H9 (cell line): ENCODE measurements at regions not wholly inside any gene's neighbourhood (a gene's known extent, or its start where the extent isn't known, plus 50 kb on each side); places are given as distances from the start of the nearest gene placed in this dataset.

Experiments
- DNase-seq: peaks from one replicate; pipeline ENCODE4 v3.0.0-alpha.2; 2017
- H2AFZ ChIP-seq: one replicate; pipeline ENCODE4 v1.6.1; 2013; ENCODE audit warnings: mild to moderate bottlenecking, low read length, control low read depth, moderate library complexity
- H2AK5ac ChIP-seq: 2 replicates; pipeline ENCODE4 v1.6.1; 2013; ENCODE audit warnings: low read length, control low read depth, mixed read lengths; ENCODE audit not compliant: insufficient read length
- H2BK120ac ChIP-seq: one replicate; pipeline ENCODE4 v1.6.1; 2013; ENCODE audit warnings: low read depth, mild to moderate bottlenecking, low read length, control low read depth, inconsistent platforms; ENCODE audit not compliant: poor library complexity, severe bottlenecking
- H2BK12ac ChIP-seq: 2 replicates; pipeline ENCODE4 v1.6.1; 2013; ENCODE audit warnings: low read length, control low read depth, mixed read lengths, low read depth; ENCODE audit not compliant: insufficient read length
- H2BK15ac ChIP-seq: 2 replicates; pipeline ENCODE4 v1.6.1; 2013; ENCODE audit warnings: low read depth, low read length, control low read depth
- H2BK20ac ChIP-seq: one replicate; pipeline ENCODE4 v1.6.1; 2013; ENCODE audit warnings: low read depth, mild to moderate bottlenecking, low read length, control low read depth, inconsistent platforms; ENCODE audit not compliant: poor library complexity, severe bottlenecking
- H2BK5ac ChIP-seq: 2 replicates; pipeline ENCODE4 v1.6.1; 2013; ENCODE audit warnings: low read length, control low read depth, mixed read lengths; ENCODE audit not compliant: insufficient read length
- H3K14ac ChIP-seq: 2 replicates; pipeline ENCODE4 v1.6.1; 2013; ENCODE audit warnings: low read length, control low read depth; ENCODE audit not compliant: insufficient read depth
- H3K18ac ChIP-seq: 2 replicates; pipeline ENCODE4 v1.6.1; 2013; ENCODE audit warnings: low read depth, mild to moderate bottlenecking, mixed read lengths, low read length, control low read depth; ENCODE audit not compliant: insufficient read length
- H3K23ac ChIP-seq: 2 replicates; pipeline ENCODE4 v1.6.1; 2013; ENCODE audit warnings: low read length, control low read depth, mixed read lengths, low read depth; ENCODE audit not compliant: insufficient read length
- H3K23me2 ChIP-seq: 2 replicates; pipeline ENCODE4 v1.6.1; 2013; ENCODE audit warnings: low read depth, mild to moderate bottlenecking, mixed read lengths, low read length, control low read depth; ENCODE audit not compliant: insufficient read length, poor library complexity, severe bottlenecking
- H3K27ac ChIP-seq: 2 replicates; pipeline ENCODE4 v1.5.1; 2013; ENCODE audit warnings: low read length, control low read depth, mixed read lengths, low read depth; ENCODE audit not compliant: insufficient read length
- H3K27me3 ChIP-seq: 2 replicates; pipeline ENCODE4 v1.6.1; 2013; ENCODE audit warnings: low read length, control low read depth, inconsistent platforms; ENCODE audit not compliant: insufficient read depth
- H3K4ac ChIP-seq: 2 replicates; pipeline ENCODE4 v1.6.1; 2013; ENCODE audit warnings: low read depth, mild to moderate bottlenecking, control low read depth, inconsistent platforms, low read length, moderate library complexity
- H3K4me1 ChIP-seq: 2 replicates; pipeline ENCODE4 v1.6.1; 2013; ENCODE audit warnings: low read length, control low read depth, inconsistent platforms; ENCODE audit not compliant: insufficient read depth
- H3K4me2 ChIP-seq: 2 replicates; pipeline ENCODE4 v1.6.1; 2013; ENCODE audit warnings: low read length, control low read depth, mixed read lengths; ENCODE audit not compliant: insufficient read length, insufficient read depth
- H3K56ac ChIP-seq: 2 replicates; pipeline ENCODE4 v1.6.1; 2013; ENCODE audit warnings: low read depth, mild to moderate bottlenecking, mixed read lengths, low read length, control low read depth; ENCODE audit not compliant: insufficient read length
- H3K79me1 ChIP-seq: 2 replicates; pipeline ENCODE4 v1.6.1; 2013; ENCODE audit warnings: low read depth, mild to moderate bottlenecking, moderate library complexity, low read length, control low read depth, inconsistent platforms; ENCODE audit not compliant: insufficient read depth, poor library complexity, severe bottlenecking
- H3K79me2 ChIP-seq: 2 replicates; pipeline ENCODE4 v1.6.1; 2013; ENCODE audit warnings: low read length, control low read depth, inconsistent platforms; ENCODE audit not compliant: insufficient read depth
- H3K9ac ChIP-seq: 2 replicates; pipeline ENCODE4 v1.6.1; 2013; ENCODE audit warnings: low read length, control low read depth, mixed read lengths; ENCODE audit not compliant: insufficient read length; ENCODE audit errors: extremely low read depth
- H3K9me3 ChIP-seq: one replicate; pipeline ENCODE4 v1.6.1; 2013; ENCODE audit warnings: low read depth, low read length, inconsistent platforms; ENCODE audit not compliant: control insufficient read depth
- H3T11ph ChIP-seq: one replicate; pipeline ENCODE4 v1.6.1; 2013; ENCODE audit warnings: mild to moderate bottlenecking, low read length, control low read depth, inconsistent platforms
- H4K20me1 ChIP-seq: one replicate; pipeline ENCODE4 v1.6.1; 2013; ENCODE audit not compliant: control insufficient read depth, insufficient read length, insufficient read depth
- H4K5ac ChIP-seq: 2 replicates; pipeline ENCODE4 v1.6.1; 2013; ENCODE audit warnings: low read depth, mild to moderate bottlenecking, mixed read lengths, low read length, control low read depth; ENCODE audit not compliant: insufficient read length
- H4K8ac ChIP-seq: replicated peaks from 2 replicates; pipeline ENCODE4 v1.6.1; 2013; ENCODE audit warnings: low read length, control low read depth, mixed read lengths, low read depth; ENCODE audit not compliant: insufficient read length
- H4K91ac ChIP-seq: 2 replicates; pipeline ENCODE4 v1.6.1; 2013; ENCODE audit warnings: low read depth, mild to moderate bottlenecking, moderate library complexity, mixed read lengths, low read length, control low read depth; ENCODE audit not compliant: insufficient read length
- H3K27ac Mint-ChIP-seq, 3 experiments: 2 replicates in 2 of 3; 3 replicates in 1 of 3; pipeline ENCODE4 v1.8.0; 2020 to 2021; ENCODE audit warnings: mixed read lengths in 3 of 3, mild to moderate bottlenecking in 1 of 3, moderate library complexity in 1 of 3
- H3K27me3 Mint-ChIP-seq: 2 replicates; pipeline ENCODE4 v1.8.0; 2021; ENCODE audit warnings: low read depth, mild to moderate bottlenecking, moderate library complexity, mixed read lengths
- H3K36me3 Mint-ChIP-seq, 3 experiments: 2 replicates in 2 of 3; 3 replicates in 1 of 3; pipeline ENCODE4 v1.8.0; 2020 to 2021; ENCODE audit warnings: low read depth in 3 of 3, mixed read lengths in 3 of 3; ENCODE audit not compliant: insufficient read depth in 1 of 3
- H3K4me1 Mint-ChIP-seq, 2 experiments: 2 replicates each; pipeline ENCODE4 v1.8.0; 2020; ENCODE audit warnings: mixed read lengths in 2 of 2
- H3K4me3 Mint-ChIP-seq, 2 experiments: 2 replicates in 1 of 2; 3 replicates in 1 of 2; pipeline ENCODE4 v1.8.0; 2020 to 2021; ENCODE audit warnings: mild to moderate bottlenecking in 2 of 2, mixed read lengths in 2 of 2, moderate library complexity in 1 of 2
- H3K9me3 Mint-ChIP-seq, 2 experiments: 2 replicates in 1 of 2; 3 replicates in 1 of 2; pipeline ENCODE4 v1.8.0; 2020; ENCODE audit warnings: mild to moderate bottlenecking in 2 of 2, mixed read lengths in 2 of 2, moderate library complexity in 1 of 2
- WGBS: extraction: QIAGEN DNeasy Blood & Tissue Kit; methylation state at CpG from one replicate; pipeline ENCODE4 v1.1.7; 2013; ENCODE audit warnings: missing lambda C conversion rate, low lambda C conversion rate, mixed read lengths; ENCODE audit not compliant: insufficient read length; ENCODE audit errors: extremely low coverage; 5-methylcytosine and 5-hydroxymethylcytosine counted together
- TF ChIP-seq, protein P1 (sequence below): fragments of 200-600 bp; sonication (generic); conservative IDR thresholded peaks from 3 replicates; pipeline ENCODE4 v1.8.0; 2021; ENCODE audit warnings: antibody characterized with exemption, mild to moderate bottlenecking

DNA sequence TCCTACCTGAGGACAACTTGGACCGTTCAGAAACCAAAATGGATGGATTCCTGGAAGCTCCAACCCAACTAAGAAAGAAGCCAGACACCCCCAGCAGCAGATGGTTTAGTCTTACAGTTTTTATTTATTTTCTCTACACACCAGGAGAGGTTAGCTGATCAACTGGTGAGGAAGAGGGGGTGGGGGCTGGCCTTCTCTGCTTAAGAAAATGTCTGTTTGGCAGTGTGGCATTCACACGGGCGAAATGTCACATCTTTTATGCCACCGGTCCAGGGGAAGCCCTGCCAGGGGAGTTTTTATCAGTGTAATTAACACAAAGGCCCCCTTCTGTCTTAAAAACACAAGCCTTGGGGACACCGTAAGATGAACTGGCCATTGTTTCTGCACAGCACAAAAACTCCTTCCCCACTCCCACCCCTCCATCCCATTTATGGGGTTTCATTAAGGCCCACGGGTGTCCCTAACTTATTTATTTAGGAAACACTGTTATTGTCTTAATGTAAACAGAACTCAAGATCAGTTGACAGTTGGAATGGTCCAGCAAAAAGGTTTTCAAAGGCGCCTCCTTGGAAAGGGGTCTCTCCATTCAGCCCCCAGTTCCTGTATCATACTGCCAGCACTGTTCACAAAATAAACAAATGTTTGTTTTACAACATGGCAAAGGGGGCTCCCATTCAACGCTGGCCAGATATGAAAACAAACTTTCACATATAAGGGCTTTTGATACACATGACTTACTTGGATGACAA is 217.0 kb downstream of the C1D start:
- Mint-ChIP-seq H3K9me3 (no peaks in the 10 kb centered on the region), H3K4me1 (peaks cover 6 to 11% of the 10 kb centered on the region in 2 experiments), H3K4me3 (no peak overlapping the region), H3K27ac (peak overlapping the region in 1 of 3 experiments; percentile 14; a peak in 1 of 7 replicates), H3K27me3 (peaks cover 5% of the 10 kb centered on the region), H3K36me3 (no peaks in the 10 kb centered on the region)
- no peak for DNase-seq
- Histone ChIP-seq H4K91ac (no peak overlapping the region), H2BK12ac (no peak overlapping the region), H3K23me2 (no peaks in the 10 kb centered on the region), H4K5ac (no peak overlapping the region), H3K27ac (no peak overlapping the region), H3K4me2 (no peak overlapping the region), H2BK5ac (no peak overlapping the region), H4K8ac (no peak overlapping the region), H3K18ac (no peak overlapping the region), H3K4me1 (no peaks in the 10 kb centered on the region), H3K56ac (no peak overlapping the region), H3K14ac (no peak overlapping the region), H3K9me3 (no peaks in the 10 kb centered on the region), H3K23ac (no peak overlapping the region), H2BK20ac (no peak overlapping the region), H2AK5ac (no peak overlapping the region), H4K20me1 (no peaks in the 10 kb centered on the region), H3K79me1 (no peaks in the 10 kb centered on the region), H2BK120ac (no peak overlapping the region), H2BK15ac (no peak overlapping the region), H2AFZ (no peak overlapping the region), H3K9ac (no peak overlapping the region), H3K79me2 (no peaks in the 10 kb centered on the region), H3K27me3 (no peaks in the 10 kb centered on the region), H3T11ph (no peak overlapping the region), H3K4ac (no peak overlapping the region)
- WGBS, result no CpG with 5 or more reads among the region's 8 CpGs
- TF ChIP-seq, protein P1, sequence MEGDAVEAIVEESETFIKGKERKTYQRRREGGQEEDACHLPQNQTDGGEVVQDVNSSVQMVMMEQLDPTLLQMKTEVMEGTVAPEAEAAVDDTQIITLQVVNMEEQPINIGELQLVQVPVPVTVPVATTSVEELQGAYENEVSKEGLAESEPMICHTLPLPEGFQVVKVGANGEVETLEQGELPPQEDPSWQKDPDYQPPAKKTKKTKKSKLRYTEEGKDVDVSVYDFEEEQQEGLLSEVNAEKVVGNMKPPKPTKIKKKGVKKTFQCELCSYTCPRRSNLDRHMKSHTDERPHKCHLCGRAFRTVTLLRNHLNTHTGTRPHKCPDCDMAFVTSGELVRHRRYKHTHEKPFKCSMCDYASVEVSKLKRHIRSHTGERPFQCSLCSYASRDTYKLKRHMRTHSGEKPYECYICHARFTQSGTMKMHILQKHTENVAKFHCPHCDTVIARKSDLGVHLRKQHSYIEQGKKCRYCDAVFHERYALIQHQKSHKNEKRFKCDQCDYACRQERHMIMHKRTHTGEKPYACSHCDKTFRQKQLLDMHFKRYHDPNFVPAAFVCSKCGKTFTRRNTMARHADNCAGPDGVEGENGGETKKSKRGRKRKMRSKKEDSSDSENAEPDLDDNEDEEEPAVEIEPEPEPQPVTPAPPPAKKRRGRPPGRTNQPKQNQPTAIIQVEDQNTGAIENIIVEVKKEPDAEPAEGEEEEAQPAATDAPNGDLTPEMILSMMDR, result no peak
